ENCODE measurements at regions not wholly inside any gene's neighbourhood (a gene's known extent, or its start where the extent isn't known, plus 50 kb on each side); places are given as distances from the start of the nearest gene placed in this dataset.

DNA sequence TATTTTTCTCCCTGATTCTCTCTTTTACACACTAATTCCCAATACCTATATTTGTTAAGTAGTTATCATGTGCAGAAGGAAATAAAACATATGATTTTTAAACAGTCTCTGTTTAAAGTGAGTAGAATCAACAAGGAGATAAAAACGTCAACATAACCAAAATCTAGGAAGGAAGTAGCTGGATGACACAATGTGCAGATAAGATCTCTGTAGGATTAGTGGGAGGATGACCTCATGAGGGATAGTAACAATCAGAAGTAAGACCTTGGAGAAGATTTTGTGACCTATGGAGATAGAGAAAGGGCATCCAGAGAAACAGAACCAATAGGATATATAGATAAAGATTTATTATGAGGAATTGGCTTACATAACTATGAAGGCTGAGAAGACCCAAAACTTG lies 262.6 kb upstream of the CDH11 start:
- DNase-seq (ENCODE audit: low read depth, low spot score) = no peak
- no peaks in the 10 kb centered on the region for H3K27me3 Mint-ChIP-seq (ENCODE audit: low read depth)
- peaks cover 21% of the 10 kb centered on the region for H3K9me3 Mint-ChIP-seq
- H3K36me3 Mint-ChIP-seq (ENCODE audit: low read depth) = no peaks in the 10 kb centered on the region
- peaks cover 5% of the 10 kb centered on the region for H3K4me1 Mint-ChIP-seq
- no peak overlapping the region for H3K4me3 Mint-ChIP-seq
- H3K27ac Mint-ChIP-seq (ENCODE audit: unreplicated experiment) = no peak overlapping the region
- TF ChIP-seq, protein P1, sequence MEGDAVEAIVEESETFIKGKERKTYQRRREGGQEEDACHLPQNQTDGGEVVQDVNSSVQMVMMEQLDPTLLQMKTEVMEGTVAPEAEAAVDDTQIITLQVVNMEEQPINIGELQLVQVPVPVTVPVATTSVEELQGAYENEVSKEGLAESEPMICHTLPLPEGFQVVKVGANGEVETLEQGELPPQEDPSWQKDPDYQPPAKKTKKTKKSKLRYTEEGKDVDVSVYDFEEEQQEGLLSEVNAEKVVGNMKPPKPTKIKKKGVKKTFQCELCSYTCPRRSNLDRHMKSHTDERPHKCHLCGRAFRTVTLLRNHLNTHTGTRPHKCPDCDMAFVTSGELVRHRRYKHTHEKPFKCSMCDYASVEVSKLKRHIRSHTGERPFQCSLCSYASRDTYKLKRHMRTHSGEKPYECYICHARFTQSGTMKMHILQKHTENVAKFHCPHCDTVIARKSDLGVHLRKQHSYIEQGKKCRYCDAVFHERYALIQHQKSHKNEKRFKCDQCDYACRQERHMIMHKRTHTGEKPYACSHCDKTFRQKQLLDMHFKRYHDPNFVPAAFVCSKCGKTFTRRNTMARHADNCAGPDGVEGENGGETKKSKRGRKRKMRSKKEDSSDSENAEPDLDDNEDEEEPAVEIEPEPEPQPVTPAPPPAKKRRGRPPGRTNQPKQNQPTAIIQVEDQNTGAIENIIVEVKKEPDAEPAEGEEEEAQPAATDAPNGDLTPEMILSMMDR (conservative IDR thresholded peaks at IDR 0.05) = no peak

DNA sequence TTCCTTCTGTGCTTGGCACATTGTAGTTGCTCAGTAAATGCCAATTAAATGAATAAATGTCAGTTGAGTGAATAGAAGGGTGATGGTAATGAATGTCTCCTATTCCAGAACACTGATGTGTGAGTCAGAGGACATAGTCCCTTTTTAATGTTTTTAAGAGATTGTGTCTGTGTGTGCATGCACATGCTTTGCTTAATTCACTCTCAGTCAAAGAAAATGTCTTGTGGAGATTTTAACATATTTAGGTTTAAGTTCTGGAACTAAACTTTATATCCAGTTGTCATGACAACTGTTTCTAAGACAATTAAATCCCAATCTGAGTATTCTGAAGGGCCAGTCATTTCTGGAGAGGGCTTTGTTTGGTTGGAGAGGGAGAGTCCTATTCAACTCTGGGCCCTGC lies 255.3 kb upstream of the CDH11 start:
- DNase-seq (ENCODE audit: low read depth, low spot score) = no peak
- TF ChIP-seq, protein P1 (conservative IDR thresholded peaks at IDR 0.05) = no peak
- H3K9me3 Mint-ChIP-seq = peaks cover 3% of the 10 kb centered on the region
- no peaks in the 10 kb centered on the region for H3K27me3 Mint-ChIP-seq (ENCODE audit: low read depth)
- H3K27ac Mint-ChIP-seq (ENCODE audit: unreplicated experiment) = no peak overlapping the region
- H3K36me3 Mint-ChIP-seq (ENCODE audit: low read depth) = no peaks in the 10 kb centered on the region
- H3K4me3 Mint-ChIP-seq = no peak overlapping the region
- H3K4me1 Mint-ChIP-seq = peaks cover 31% of the 10 kb centered on the region

DNA sequence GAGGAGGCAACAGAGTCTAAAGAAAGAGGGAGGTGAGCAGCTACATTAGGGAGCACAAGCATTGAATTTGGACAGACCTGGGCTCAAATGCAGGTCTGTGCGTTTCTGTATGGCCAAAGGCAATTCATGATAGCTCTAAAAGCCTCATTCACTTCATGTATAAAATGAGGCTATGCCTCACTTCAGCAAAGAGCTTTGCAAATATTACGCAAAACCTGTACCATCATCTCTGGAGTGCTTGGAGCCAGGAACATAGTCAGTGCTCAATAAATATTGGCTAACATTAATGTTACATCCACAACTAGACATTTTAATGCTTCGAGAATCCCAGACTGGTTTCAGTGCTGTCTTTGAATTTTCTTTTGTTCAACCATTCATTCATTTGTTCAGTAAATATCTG lies 254.7 kb upstream of the CDH11 start:
- H3K36me3 Mint-ChIP-seq (ENCODE audit: low read depth) = no peaks in the 10 kb centered on the region
- H3K9me3 Mint-ChIP-seq = no peaks in the 10 kb centered on the region
- H3K4me3 Mint-ChIP-seq = no peak overlapping the region
- H3K27me3 Mint-ChIP-seq (ENCODE audit: low read depth) = no peaks in the 10 kb centered on the region
- H3K4me1 Mint-ChIP-seq = peaks cover 33% of the 10 kb centered on the region
- TF ChIP-seq, protein P1 (conservative IDR thresholded peaks at IDR 0.05) = no peak
- DNase-seq (ENCODE audit: low read depth, low spot score) = no peak
- no peak overlapping the region for H3K27ac Mint-ChIP-seq (ENCODE audit: unreplicated experiment)

DNA sequence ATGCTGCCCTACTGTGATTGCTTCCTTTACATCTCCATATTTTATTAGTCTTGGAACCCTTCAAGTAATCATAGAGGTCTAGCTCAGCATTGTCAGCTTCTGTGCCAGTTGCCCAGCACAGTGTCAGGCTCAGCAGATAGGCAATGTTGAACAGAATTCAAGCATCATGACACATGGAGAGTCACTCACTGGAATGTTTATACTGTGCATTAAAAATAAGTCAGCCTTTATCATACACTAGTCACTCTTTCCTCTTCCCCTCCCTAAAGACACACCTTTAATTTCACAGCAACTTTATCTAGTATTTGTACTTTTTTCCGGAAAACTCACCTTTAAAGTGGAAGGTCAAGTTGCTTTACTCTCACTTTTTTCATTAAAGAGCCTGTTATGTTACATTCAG lies 253.8 kb upstream of the CDH11 start:
- Mint-ChIP-seq H3K9me3 (no peaks in the 10 kb centered on the region), H3K27ac (ENCODE audit: unreplicated experiment) (no peak overlapping the region), H3K36me3 (ENCODE audit: low read depth) (no peaks in the 10 kb centered on the region), H3K27me3 (ENCODE audit: low read depth) (no peaks in the 10 kb centered on the region), H3K4me3 (no peak overlapping the region), H3K4me1 (peaks cover 33% of the 10 kb centered on the region)
- DNase-seq (ENCODE audit: low read depth, low spot score) = no peak
- TF ChIP-seq, protein P1 (conservative IDR thresholded peaks at IDR 0.05) = no peak

DNA sequence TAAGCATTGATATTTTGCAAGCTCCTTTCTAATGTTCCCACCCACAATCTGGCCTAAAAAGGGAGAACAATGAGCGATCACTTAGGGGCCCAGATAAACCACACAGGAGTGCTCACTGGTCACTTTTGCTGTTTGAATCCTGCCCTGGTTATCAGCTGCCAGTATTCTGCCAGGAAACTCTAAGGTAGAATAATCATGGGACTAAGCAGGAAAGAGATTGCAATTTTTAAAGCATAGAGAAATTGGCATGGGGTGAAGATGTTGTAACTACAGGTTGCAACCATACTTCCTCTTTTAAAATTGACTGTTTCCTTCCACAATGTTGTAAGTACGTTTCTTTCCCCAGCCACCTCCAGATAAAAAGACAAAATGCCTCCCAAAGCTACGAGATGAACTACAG lies 251.2 kb upstream of the CDH11 start:
- H3K4me3 Mint-ChIP-seq = no peak overlapping the region
- H3K9me3 Mint-ChIP-seq = peaks cover 3% of the 10 kb centered on the region
- no peak overlapping the region for H3K27ac Mint-ChIP-seq (ENCODE audit: unreplicated experiment)
- DNase-seq (ENCODE audit: low read depth, low spot score) = no peak
- no peaks in the 10 kb centered on the region for H3K27me3 Mint-ChIP-seq (ENCODE audit: low read depth)
- peaks cover 22% of the 10 kb centered on the region for H3K4me1 Mint-ChIP-seq
- H3K36me3 Mint-ChIP-seq (ENCODE audit: low read depth) = no peaks in the 10 kb centered on the region
- TF ChIP-seq, protein P1 (conservative IDR thresholded peaks at IDR 0.05) = no peak

DNA sequence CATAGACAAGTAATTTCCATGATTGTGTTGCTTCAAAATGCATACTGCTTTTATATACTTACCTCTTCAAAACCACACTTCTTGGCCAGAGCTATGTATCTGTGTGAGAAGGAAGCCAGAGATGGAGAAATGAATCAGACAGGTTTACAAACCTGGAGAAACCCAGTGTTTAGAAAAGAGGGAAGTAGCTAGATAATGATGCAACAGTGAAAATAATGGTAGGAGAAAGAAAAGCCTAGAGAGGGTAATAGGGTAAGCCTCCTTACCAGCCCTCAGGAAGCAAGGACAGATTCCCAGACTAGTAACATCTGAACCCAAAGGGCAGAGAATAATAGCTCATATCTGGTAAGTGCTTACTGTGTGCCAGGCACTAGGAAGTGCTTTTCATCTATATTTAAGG lies 250.3 kb upstream of the CDH11 start:
- H3K36me3 Mint-ChIP-seq (ENCODE audit: low read depth) = no peaks in the 10 kb centered on the region
- DNase-seq (ENCODE audit: low read depth, low spot score) = no peak
- peaks cover 3% of the 10 kb centered on the region for H3K9me3 Mint-ChIP-seq
- H3K27me3 Mint-ChIP-seq (ENCODE audit: low read depth) = no peaks in the 10 kb centered on the region
- peaks cover 21% of the 10 kb centered on the region for H3K4me1 Mint-ChIP-seq
- no peak overlapping the region for H3K4me3 Mint-ChIP-seq
- H3K27ac Mint-ChIP-seq (ENCODE audit: unreplicated experiment) = no peak overlapping the region
- TF ChIP-seq, protein P1 (conservative IDR thresholded peaks at IDR 0.05) = no peak
